ENCODE measurements at regions not wholly inside any gene's neighbourhood (a gene's known extent, or its start where the extent isn't known, plus 50 kb on each side); places are given as distances from the start of the nearest gene placed in this dataset.

- Histone ChIP-seq H3K36me3 (no peaks in the 10 kb centered on the region), H3K9me3 (no peaks in the 10 kb centered on the region), H3K27ac (no peak overlapping the region), H3K27me3 (no peaks in the 10 kb centered on the region), H3K4me1 (ENCODE audit: control insufficient read depth in 1 of 2, insufficient read depth in 1 of 2, low read depth in 1 of 2, low read length in 1 of 2) (no peaks in the 10 kb centered on the region), H3K4me3 (ENCODE audit: low read depth in 1 of 2, low read length in 1 of 2) (no peak overlapping the region)
- TF ChIP-seq, protein P1, sequence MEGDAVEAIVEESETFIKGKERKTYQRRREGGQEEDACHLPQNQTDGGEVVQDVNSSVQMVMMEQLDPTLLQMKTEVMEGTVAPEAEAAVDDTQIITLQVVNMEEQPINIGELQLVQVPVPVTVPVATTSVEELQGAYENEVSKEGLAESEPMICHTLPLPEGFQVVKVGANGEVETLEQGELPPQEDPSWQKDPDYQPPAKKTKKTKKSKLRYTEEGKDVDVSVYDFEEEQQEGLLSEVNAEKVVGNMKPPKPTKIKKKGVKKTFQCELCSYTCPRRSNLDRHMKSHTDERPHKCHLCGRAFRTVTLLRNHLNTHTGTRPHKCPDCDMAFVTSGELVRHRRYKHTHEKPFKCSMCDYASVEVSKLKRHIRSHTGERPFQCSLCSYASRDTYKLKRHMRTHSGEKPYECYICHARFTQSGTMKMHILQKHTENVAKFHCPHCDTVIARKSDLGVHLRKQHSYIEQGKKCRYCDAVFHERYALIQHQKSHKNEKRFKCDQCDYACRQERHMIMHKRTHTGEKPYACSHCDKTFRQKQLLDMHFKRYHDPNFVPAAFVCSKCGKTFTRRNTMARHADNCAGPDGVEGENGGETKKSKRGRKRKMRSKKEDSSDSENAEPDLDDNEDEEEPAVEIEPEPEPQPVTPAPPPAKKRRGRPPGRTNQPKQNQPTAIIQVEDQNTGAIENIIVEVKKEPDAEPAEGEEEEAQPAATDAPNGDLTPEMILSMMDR (IDR thresholded peaks at IDR 0.05), result no peak
Observed at GRCh38 chr14:71636820-71637471, 295.3 kb upstream of the RGS6 start.

DNA sequence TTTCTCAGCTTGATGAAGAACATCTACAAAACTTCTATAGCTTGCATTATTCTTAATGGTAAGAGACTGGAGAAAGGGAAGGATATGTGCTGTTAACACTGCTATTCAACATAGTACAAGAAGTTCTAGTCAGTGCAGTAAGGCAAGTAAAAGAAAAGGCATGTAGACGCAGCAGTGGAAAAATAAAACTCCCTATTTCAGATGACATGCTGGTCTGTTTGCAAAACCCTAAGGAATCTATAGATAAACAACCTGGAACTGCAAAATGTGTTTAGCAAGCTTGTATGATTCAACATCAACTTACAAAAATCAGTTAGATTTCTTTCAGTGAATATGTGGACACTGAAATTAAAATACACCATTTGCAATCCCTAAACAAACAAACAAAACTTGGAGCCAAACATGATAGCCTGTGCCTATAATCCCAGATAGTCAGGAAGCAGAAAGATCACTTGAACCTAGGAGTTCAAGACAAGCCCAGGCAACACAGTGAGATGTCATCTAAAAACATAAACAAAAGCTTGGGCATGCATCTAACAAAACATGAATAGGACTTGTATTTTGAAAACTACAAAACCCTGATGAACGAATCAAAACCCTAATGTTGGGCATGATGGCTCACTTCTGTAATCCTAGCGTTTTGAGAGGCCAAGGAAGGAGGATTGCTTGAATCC lies 293.6 kb upstream of the RGS6 start:
- H3K4me3 ChIP-seq (ENCODE audit: low read depth in 1 of 2, low read length in 1 of 2), result no peak overlapping the region
- H3K27ac ChIP-seq, result no peak overlapping the region
- no peaks in the 10 kb centered on the region for H3K9me3 ChIP-seq
- no peaks in the 10 kb centered on the region for H3K27me3 ChIP-seq
- TF ChIP-seq, protein P1 (IDR thresholded peaks at IDR 0.05), result no peak
- H3K36me3 ChIP-seq, result no peaks in the 10 kb centered on the region
- no peaks in the 10 kb centered on the region for H3K4me1 ChIP-seq (ENCODE audit: control insufficient read depth in 1 of 2, insufficient read depth in 1 of 2, low read depth in 1 of 2, low read length in 1 of 2)

DNA sequence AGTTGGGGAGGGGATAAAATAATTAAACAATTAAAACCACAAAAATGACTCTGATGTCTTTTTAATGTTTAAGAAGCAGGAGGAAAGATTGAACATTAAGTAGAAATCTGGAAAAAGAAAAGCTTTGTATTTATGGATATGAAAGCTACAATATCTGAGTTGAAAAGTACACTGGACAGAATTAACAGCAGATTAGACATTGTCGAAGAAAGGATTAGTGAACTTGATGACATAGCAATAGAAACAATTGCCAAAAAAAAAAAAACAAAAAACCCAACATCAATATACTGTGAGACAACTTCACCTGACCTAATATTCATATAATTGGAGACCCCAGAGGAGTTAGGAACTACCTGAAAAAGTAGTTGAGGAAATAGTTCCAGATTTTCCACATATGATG lies 289.5 kb upstream of the RGS6 start:
- H3K27me3 ChIP-seq, result no peaks in the 10 kb centered on the region
- TF ChIP-seq, protein P1 (IDR thresholded peaks at IDR 0.05), result no peak
- H3K9me3 ChIP-seq, result no peaks in the 10 kb centered on the region
- H3K4me3 ChIP-seq (ENCODE audit: low read depth in 1 of 2, low read length in 1 of 2), result no peak overlapping the region
- no peaks in the 10 kb centered on the region for H3K36me3 ChIP-seq
- H3K27ac ChIP-seq, result no peak overlapping the region
- H3K4me1 ChIP-seq (ENCODE audit: control insufficient read depth in 1 of 2, insufficient read depth in 1 of 2, low read depth in 1 of 2, low read length in 1 of 2), result no peaks in the 10 kb centered on the region

DNA sequence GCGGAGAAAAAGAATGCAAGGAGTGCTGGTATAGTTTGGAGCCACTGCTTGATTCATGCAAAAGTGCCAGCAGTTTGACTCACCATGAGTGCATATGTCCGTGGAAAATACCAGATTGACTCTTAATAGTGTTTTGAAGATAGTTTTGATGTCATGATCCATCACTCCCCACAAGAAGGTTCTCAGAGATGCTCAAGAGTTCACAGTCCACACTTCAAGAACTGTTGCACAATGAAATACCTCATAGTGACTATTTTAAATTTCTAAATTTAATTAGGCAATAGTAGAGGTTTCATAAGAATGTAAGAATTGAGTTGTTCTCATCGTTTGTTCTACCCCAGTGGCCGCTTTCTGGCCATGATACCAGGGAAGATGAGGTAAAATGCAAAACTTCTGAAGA lies 286.6 kb upstream of the RGS6 start:
- H3K4me1 ChIP-seq (ENCODE audit: control insufficient read depth in 1 of 2, insufficient read depth in 1 of 2, low read depth in 1 of 2, low read length in 1 of 2), result no peaks in the 10 kb centered on the region
- peaks cover 7% of the 10 kb centered on the region for H3K36me3 ChIP-seq
- TF ChIP-seq, protein P1 (IDR thresholded peaks at IDR 0.05), result no peak
- no peak overlapping the region for H3K4me3 ChIP-seq (ENCODE audit: low read depth in 1 of 2, low read length in 1 of 2)
- H3K9me3 ChIP-seq, result no peaks in the 10 kb centered on the region
- H3K27me3 ChIP-seq, result no peaks in the 10 kb centered on the region
- no peak overlapping the region for H3K27ac ChIP-seq

DNA sequence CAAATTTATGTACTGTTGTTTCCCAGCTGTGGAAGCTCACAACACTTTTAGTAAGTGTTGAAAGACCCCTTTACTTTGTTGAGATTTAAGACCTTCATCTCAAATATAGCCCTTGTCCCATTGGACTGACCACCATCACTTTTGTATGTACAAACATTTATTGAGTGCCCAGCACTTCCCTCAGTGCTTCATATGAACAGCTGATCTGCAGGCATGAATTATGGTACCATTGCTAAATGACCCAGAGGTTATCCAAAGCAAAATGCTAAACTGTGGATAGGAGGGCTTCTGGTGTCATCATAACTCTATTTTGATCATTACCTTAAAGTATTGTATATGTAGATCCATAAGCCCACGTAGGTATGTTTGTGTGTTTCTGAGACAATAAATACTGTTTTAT lies 285.7 kb upstream of the RGS6 start:
- no peaks in the 10 kb centered on the region for H3K27me3 ChIP-seq

More for the DNA sequence above, 285.7 kb upstream of the RGS6 start:
- no peaks in the 10 kb centered on the region for H3K4me1 ChIP-seq (ENCODE audit: control insufficient read depth in 1 of 2, insufficient read depth in 1 of 2, low read depth in 1 of 2, low read length in 1 of 2)
- TF ChIP-seq, protein P1 (IDR thresholded peaks at IDR 0.05), result no peak
- H3K36me3 ChIP-seq, result peaks cover 7% of the 10 kb centered on the region
- H3K9me3 ChIP-seq, result no peaks in the 10 kb centered on the region
- H3K4me3 ChIP-seq (ENCODE audit: low read depth in 1 of 2, low read length in 1 of 2), result no peak overlapping the region
- H3K27ac ChIP-seq, result no peak overlapping the region
